HG02852 (cell line): ENCODE measurements at regions not wholly inside any gene's neighbourhood (a gene's known extent, or its start where the extent isn't known, plus 50 kb on each side); places are given as distances from the start of the nearest gene placed in this dataset.

Experiments
- ATAC-seq: cut with Tn5 transposase; IDR thresholded peaks from one replicate; pipeline ENCODE4 v1.9.1; 2021; ENCODE audit warnings: mild to moderate bottlenecking, moderate library complexity; ENCODE audit not compliant: unreplicated experiment

- no peak for ATAC-seq
Observed at GRCh38 chr2:181240844-181241243, 216.3 kb upstream of the ITGA4 start.

GRCh38 chr2:181241366-181241765 lies 215.8 kb upstream of the ITGA4 start:
- peak; percentile 11 for ATAC-seq

GRCh38 chr2:181241797-181242196 lies 215.4 kb upstream of the ITGA4 start:
- ATAC-seq, result peak; percentile 95

- ATAC-seq, result no peak
Observed at GRCh38 chr2:181242262-181242661, 214.9 kb upstream of the ITGA4 start.

- no peak for ATAC-seq
Observed at GRCh38 chr2:181243319-181243718, 213.9 kb upstream of the ITGA4 start.

- ATAC-seq, result no peak
Observed at GRCh38 chr2:181250691-181251090, 206.5 kb upstream of the ITGA4 start.

GRCh38 chr2:181252262-181253148 lies 204.7 kb upstream of the ITGA4 start:
- no peak for ATAC-seq

- ATAC-seq, result no peak
Observed at GRCh38 chr2:181253438-181253837, 203.7 kb upstream of the ITGA4 start.

- ATAC-seq, result no peak
Observed at GRCh38 chr2:181255651-181256050, 201.5 kb upstream of the ITGA4 start.

- no peak for ATAC-seq
Observed at GRCh38 chr2:181258720-181259119, 198.5 kb upstream of the ITGA4 start.

GRCh38 chr2:181262782-181263181 lies 194.4 kb upstream of the ITGA4 start:
- no peak for ATAC-seq

- ATAC-seq, result no peak
Observed at GRCh38 chr2:181264001-181264400, 193.2 kb upstream of the ITGA4 start.

- ATAC-seq, result no peak
Observed at GRCh38 chr2:181264441-181264840, 192.7 kb upstream of the ITGA4 start.

- no peak for ATAC-seq
Observed at GRCh38 chr2:181266614-181267013, 190.6 kb upstream of the ITGA4 start.

GRCh38 chr2:181268174-181268867 lies 188.9 kb upstream of the ITGA4 start:
- peak; percentile 85 for ATAC-seq

GRCh38 chr2:181273986-181274385 lies 183.2 kb upstream of the ITGA4 start:
- ATAC-seq, result no peak

- ATAC-seq, result no peak
Observed at GRCh38 chr2:181275643-181276070, 181.5 kb upstream of the ITGA4 start.

GRCh38 chr2:181281206-181281832 lies 175.9 kb upstream of the ITGA4 start:
- no peak for ATAC-seq

- ATAC-seq, result no peak
Observed at GRCh38 chr2:181285116-181285515, 172.1 kb upstream of the ITGA4 start.

GRCh38 chr2:181289698-181290097 lies 167.5 kb upstream of the ITGA4 start:
- ATAC-seq, result no peak

- ATAC-seq, result no peak
Observed at GRCh38 chr2:181290182-181290581, 167.0 kb upstream of the ITGA4 start.

- no peak for ATAC-seq
Observed at GRCh38 chr2:181294979-181295378, 162.2 kb upstream of the ITGA4 start.
